HG03439 (cell line): ENCODE measurements at regions not wholly inside any gene's neighbourhood (a gene's known extent, or its start where the extent isn't known, plus 50 kb on each side); places are given as distances from the start of the nearest gene placed in this dataset.

Experiments used
- ATAC-seq: cut with Tn5 transposase; IDR thresholded peaks from one replicate; pipeline ENCODE4 v1.9.1; 2021; ENCODE audit warnings: mild to moderate bottlenecking, moderate library complexity; ENCODE audit not compliant: unreplicated experiment

GRCh38 chr22:25365491-25366261, 146.2 kb downstream of the CRYBB2 start:
- no peak for ATAC-seq

GRCh38 chr22:25366408-25366807, 147.0 kb downstream of the CRYBB2 start:
- ATAC-seq, result no peak

- ATAC-seq, result no peak
Measured at GRCh38 chr22:25366876-25367466, 147.5 kb downstream of the CRYBB2 start.

DNA sequence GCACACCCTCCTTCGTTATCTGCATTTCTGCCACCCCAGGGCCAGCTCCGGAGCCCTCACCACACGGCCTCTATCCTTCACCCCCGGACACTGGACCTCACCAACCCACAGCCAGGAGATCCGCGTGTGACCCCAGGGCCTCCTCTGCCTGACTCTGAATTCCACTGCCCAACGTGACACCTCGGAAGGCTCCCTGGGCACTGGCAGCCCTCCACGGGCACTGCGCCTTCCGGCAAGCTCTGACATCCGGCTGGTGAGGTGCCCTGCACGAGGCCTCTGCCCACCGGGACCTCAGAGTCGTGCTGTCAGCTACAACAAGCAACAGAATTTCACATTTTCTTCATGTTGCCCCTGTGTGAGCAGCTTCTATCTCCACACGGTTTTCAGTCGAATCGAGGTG, 148.3 kb downstream of the CRYBB2 start:
- ATAC-seq, result no peak

DNA sequence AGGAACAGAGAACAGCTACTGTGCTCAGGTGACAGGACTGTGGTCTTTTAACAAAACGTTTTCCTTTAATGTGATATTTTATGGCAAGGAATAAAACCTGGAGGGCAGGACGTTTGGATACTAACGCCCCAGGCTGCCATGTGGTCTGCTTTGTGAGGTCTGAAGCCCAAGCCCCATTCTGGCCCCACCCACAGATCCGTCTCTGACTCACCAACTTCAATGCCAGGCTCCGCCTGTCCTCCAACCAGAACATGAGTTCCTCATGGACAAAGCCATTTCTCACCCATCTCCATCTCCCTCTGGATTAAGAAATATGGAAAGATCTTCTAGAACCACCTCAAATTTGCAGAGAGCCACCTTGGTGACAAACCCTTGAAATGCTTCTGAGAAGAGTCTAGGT, 148.8 kb downstream of the CRYBB2 start:
- ATAC-seq, result no peak

GRCh38 chr22:25369041-25369440, 149.6 kb downstream of the CRYBB2 start:
- no peak for ATAC-seq

DNA sequence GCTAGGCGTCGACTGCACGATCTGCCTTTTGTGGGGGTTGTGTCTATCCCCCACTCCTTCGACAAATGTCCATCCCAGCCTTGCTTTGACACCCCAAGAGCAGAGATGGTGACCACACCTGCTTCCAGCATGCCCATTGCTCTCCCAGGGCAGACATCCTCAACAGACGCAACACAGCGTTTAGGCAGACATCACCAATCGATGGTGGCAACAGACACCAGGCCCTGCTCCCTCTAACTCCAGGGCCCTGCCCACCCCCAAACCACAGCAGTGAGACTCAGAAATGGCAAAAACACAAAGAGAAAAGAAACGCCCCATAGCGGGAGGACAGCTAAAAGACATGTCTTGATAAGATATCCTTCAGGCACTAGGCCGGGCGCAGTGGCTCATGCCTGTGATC, 150.9 kb downstream of the CRYBB2 start:
- ATAC-seq, result no peak

GRCh38 chr22:25372000-25372595, 152.7 kb downstream of the CRYBB2 start:
- ATAC-seq, result no peak

DNA sequence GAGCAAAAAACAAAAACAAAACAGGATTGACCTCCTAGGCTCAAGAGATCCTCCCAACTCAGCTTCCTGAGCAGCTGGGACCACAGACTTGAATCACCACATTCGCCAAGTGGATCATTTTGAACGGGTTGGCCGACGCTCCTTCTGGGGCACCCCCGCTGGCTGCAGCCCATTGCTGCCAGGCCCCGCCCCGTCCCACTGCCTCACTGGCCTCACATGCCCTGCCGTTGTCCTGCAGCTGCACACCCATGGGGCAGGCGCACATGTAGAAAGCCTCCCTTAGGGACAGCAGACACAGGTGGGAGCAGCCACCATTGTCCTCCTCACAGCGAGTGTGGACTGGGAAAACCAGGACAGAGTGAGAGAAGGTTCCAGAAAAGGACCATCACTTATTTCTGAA, 154.5 kb downstream of the CRYBB2 start:
- ATAC-seq, result no peak

DNA sequence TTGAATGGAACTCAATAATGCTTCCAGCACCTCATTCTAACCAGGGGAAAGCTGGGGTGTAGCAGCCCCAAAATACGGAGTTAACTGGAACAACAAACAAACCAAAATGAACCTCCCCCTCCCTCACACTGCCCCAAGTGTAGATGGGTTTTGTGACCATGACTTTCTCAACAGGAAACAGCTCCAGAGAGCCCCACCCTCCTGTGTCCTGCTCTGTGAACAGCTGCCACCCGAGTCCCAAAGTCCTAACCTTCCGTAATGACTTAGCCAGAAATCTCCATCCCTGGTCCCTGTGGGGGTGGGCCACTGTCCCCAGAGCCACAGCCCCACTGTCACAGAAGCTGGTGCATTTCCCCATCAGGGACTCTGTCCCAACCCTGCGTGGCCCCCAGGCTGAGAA, 155.4 kb downstream of the CRYBB2 start:
- no peak for ATAC-seq

DNA sequence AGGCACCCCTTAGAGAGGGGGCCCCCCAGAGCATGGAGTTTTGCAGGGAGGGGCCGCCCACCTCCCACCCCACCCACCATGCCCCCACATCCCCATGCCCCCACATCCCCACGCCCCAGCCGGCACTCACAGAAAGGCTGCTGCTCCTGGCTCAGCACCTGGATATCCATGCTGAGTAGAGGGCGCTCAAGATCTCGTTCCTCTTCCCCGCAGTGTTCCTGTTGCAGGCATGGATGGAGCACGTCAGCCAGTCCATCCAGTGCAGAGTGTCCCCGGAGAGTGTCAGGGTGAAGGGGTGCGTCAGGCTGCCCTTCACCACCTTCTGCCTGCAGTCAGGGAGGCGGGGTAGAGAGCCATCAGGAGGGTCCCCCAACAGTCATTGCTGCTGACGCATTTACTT, 156.2 kb downstream of the CRYBB2 start:
- ATAC-seq, result no peak

DNA sequence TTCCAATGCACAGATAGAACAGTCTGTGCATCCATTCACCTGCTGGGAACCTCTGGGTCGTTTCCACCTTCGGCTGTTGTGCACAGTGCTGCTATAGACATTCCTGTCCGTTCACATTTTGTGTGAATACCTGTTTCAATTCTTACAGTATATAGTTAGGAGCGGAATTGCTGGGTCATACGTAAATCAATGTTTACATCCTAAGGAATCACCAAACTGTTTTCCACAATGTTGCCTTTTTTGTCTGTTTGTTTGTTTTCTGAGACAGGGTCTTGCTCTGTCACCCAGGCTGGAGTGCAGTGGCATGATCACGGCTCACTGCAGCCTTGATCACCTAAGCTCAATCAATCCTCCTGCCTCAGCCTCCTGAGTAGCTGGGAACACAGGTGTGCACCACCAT, 158.3 kb downstream of the CRYBB2 start:
- no peak for ATAC-seq

DNA sequence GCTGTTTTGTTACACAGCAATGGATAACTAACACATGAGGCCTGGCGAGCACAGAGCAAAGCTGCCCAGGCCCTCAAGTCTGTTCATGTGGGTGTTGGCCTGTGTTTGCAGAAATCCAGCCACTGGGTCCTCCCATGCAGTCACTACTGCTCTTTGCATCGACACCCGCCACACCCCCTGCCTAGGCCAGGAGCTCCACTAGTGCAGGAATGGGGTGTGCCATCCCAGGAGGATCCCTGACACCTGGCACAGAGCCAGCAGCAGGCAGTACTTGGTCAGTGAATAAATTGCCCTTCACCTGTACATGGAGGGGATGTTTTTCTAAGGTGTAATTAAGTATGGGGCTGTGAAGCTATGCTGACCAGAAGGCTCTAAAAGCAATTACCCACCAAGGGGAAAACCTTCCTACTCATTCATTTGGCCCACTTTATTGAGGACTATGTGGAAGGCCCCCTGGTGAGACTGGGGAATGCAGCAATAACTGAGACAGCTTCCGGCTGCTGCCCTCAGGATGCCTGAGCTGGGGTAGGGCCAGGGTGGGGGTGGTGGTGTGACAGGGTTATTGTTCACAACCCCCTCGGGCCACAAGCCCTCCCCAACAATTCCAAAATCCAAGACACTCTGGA, 160.8 kb downstream of the CRYBB2 start:
- ATAC-seq, result no peak

DNA sequence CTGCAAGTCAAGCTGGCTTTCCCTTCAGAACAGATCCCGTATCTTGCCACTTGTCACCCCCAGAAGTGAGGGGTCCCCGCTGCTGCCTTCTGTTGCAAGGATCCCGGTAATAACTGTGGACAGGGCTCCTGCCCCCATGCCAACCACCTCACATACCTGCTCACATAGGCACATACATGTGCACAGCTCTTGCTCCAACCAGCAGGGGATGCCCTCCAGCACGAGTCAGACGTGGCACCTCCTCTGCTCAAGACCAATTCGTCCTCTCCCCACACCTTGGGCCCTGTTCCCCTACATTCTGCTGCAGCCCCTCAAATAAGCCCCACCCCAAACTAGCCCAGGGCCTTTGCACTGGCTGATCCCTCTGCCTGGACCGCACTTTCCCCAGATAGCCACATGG, 163.3 kb downstream of the CRYBB2 start:
- ATAC-seq, result no peak

DNA sequence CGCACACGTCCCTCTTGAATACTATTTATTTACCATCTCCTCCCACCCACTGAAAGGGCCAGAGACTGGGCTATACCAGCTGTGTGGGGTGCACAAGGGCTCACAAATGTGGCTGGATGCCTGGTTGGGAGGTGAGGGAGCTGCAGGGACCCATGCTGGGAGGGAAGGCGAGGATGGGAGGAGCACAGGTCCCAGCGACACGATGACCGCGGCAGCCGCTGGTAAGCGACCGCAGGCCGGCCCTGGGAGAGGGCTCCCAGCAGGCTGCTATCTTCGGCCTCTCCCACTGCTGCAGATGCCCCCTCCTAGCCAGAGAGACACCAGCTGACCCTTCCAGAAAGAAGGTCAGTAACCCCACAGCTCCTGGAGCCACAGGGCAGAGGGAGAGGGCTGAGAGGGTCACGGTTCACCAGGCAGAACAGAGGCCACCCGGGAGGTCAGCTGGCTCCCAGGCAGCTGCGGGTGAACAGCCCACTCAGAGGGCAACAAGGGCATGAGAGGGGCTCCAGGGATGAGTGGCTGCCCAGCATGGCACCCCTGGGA, 163.9 kb downstream of the CRYBB2 start:
- ATAC-seq, result no peak

DNA sequence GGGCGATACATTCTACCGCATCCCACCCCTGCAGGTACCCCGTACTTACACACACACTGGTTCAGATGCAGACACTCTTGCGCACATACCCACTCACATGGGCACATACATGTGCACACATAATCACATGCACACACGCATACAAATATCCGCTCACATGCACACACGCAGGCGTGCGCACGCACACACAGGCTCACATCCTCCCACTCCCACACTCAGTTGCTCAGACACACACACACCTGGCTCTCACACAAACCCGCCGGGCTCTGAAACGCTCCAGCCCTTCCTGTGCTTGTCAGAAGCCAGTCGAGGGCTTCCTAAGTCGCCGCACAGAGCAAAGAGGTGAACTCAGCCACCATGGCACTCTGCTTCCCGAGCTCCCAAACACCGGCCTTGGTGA, 164.5 kb downstream of the CRYBB2 start:
- no peak for ATAC-seq

DNA sequence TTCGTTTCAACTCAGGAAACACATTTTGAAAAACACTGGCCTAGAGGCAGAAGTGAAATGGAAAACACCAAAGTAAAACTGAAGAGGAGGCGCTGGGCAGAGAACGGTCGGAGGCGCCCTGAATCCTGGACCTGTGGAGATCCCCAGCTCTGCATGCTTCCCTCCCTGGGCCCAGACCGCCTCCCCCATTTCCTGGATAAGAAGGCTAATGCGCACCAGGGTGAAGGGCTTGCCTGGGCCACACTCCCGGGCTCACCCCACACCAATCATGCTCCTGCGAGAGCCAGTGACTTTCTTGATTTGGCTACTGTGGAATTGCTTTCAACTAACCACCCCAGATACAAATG, 167.1 kb downstream of the CRYBB2 start:
- ATAC-seq, result no peak

GRCh38 chr22:25388415-25388814, 169.0 kb downstream of the CRYBB2 start:
- ATAC-seq, result no peak

DNA sequence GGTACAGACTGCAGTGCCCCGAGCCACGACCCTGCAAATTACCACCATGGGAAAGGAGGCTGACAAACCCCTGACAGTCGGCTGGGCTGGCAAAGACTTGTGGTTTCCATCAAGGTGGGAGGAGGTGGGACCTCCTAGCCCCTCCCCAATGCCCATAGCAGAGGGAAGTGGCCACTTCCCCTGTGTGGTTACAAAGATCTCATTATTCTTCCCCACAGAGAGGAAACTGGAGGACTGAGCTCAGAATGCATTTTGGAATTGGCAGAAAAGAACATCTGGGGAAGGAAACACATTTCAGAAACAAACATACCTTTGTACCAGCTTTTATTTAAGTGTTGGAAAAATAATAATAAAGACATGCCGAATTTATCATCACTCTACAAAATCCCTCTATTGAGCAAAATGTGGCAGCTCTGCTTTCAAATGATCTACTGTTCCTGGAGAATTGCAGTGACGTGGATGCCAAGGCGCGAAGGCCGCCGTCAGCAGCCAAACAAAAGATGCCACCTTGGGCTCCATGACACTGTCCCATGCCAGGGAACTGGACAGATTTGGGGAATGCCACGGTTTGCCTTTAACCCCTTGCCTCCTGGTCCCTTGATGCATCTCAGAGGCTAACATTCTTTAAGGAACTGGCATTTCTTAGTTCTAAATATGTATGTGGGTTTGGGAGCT, 169.6 kb downstream of the CRYBB2 start:
- ATAC-seq, result no peak

GRCh38 chr22:25389541-25389919, 170.1 kb downstream of the CRYBB2 start:
- no peak for ATAC-seq
